T-cell (primary cell): ENCODE measurements at regions not wholly inside any gene's neighbourhood (a gene's known extent, or its start where the extent isn't known, plus 50 kb on each side); places are given as distances from the start of the nearest gene placed in this dataset.

ENCODE experiments used
- ATAC-seq, 4 experiments: fragments of 200-7000 bp in 3 of 4; fragments of 150-1000 bp in 1 of 4; cut with Tn5 transposase; replicated peaks in 1 of 4; 1 replicate in 3 of 4; 2 replicates in 1 of 4; pipeline ENCODE4 v1.10.0; 2021; ENCODE audit warnings: moderate library complexity in 3 of 4, mild to moderate bottlenecking in 2 of 4, moderate number of reproducible peaks in 1 of 4
- CTCF ChIA-PET, 2 donors: fragments of 300-600 bp; sonication (Branson Sonifier 250); formaldehyde crosslinking; loops; one replicate each; lab custom pipeline; 2022; ENCODE audit warnings: antibody characterized with exemption in 2 of 2; lab: Charles Lee
- POLR2A ChIA-PET, 2 donors: fragments of 300-600 bp; sonication (Branson Sonifier 250); formaldehyde crosslinking; loops; one replicate each; lab custom pipeline; 2022; ENCODE audit warnings: antibody characterized with exemption in 2 of 2; lab: Charles Lee
- DNase-seq, 35 experiments: peaks; one replicate each; pipeline versions ENCODE4 v3.0.0 to v3.0.0-alpha.2; 2013 to 2023
- H3K27ac ChIP-seq: one replicate; pipeline ENCODE4 v1.5.1; 2013; ENCODE audit warnings: low read length
- H3K27me3 ChIP-seq, 2 experiments: replicated peaks in 1 of 2; 1 replicate in 1 of 2; 2 replicates in 1 of 2; pipeline versions ENCODE4 v1.6.1 to v1.7.0; 2013; ENCODE audit warnings: low read length in 1 of 2, mixed read lengths in 1 of 2; ENCODE audit not compliant: control insufficient read depth in 2 of 2, insufficient read depth in 2 of 2; ENCODE audit errors: extremely low read depth in 1 of 2
- H3K36me3 ChIP-seq, 2 donors: 1 replicate in 1 of 2; 2 replicates in 1 of 2; pipeline versions ENCODE4 v1.6.1 to v1.7.0; 2013; ENCODE audit warnings: low read length in 1 of 2; ENCODE audit not compliant: control insufficient read depth in 2 of 2, insufficient read depth in 1 of 2; ENCODE audit errors: extremely low read depth in 1 of 2
- H3K4me1 ChIP-seq, 2 experiments: 1 replicate in 1 of 2; 2 replicates in 1 of 2; pipeline versions ENCODE4 v1.6.1 to v1.7.0; 2013; ENCODE audit warnings: low read length in 2 of 2, mixed read lengths in 1 of 2; ENCODE audit not compliant: insufficient read depth in 2 of 2, control insufficient read depth in 1 of 2; ENCODE audit errors: extremely low read depth in 1 of 2
- H3K4me3 ChIP-seq, 2 donors: 1 replicate in 1 of 2; 2 replicates in 1 of 2; pipeline versions ENCODE4 v1.5.1 to v1.7.0; 2013; ENCODE audit warnings: mild to moderate bottlenecking in 2 of 2, low read length in 1 of 2, moderate library complexity in 1 of 2; ENCODE audit not compliant: control insufficient read depth in 1 of 2; ENCODE audit errors: extremely low read depth in 1 of 2
- H3K9me3 ChIP-seq: 2 replicates; pipeline ENCODE4 v1.7.0; 2013
- H3K27ac Mint-ChIP-seq, 2 donors: one replicate each; pipeline ENCODE4 v1.8.0; 2020 to 2021; ENCODE audit warnings: mild to moderate bottlenecking in 2 of 2, mixed read lengths in 2 of 2
- H3K27me3 Mint-ChIP-seq, 2 donors: one replicate each; pipeline ENCODE4 v1.8.0; 2021 to 2022; ENCODE audit warnings: mixed read lengths in 2 of 2
- H3K36me3 Mint-ChIP-seq: one replicate; pipeline ENCODE4 v1.8.0; 2021; ENCODE audit warnings: mixed read lengths
- H3K4me1 Mint-ChIP-seq, 3 donors: one replicate each; pipeline ENCODE4 v1.8.0; 2020 to 2022; ENCODE audit warnings: mixed read lengths in 3 of 3, mild to moderate bottlenecking in 1 of 3
- H3K4me3 Mint-ChIP-seq, 3 donors: one replicate each; pipeline ENCODE4 v1.8.0; 2020 to 2022; ENCODE audit warnings: mild to moderate bottlenecking in 3 of 3, mixed read lengths in 3 of 3, moderate library complexity in 3 of 3
- H3K9me3 Mint-ChIP-seq, 3 donors: one replicate each; pipeline ENCODE4 v1.8.0; 2020 to 2022; ENCODE audit warnings: mixed read lengths in 3 of 3
- WGBS: methylation state at CpG from one replicate; pipeline ENCODE4 v1.1.5; 2013; ENCODE audit warnings: missing lambda C conversion rate; ENCODE audit not compliant: insufficient coverage; 5-methylcytosine and 5-hydroxymethylcytosine counted together

DNA sequence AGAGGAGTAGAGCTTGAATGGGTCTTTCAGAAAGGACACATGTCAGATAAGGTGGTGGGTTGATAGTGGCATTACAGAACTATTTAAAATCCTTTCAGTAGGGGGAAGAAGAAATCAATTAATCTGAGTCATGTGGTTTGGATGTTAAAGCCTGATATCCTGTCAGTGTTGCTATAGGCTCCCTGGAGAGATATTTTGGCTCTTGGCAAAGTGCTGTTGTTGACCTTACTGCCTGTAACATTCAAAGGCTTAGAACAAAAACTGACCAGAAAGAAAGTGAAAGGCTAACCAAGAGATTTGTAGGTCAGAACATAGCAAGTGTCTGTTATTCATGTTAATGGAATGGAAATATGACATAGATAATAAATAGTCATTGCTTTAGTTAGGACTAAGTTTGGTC lies 552.9 kb downstream of the DIPK2A start:
- Histone ChIP-seq H3K36me3 (no peaks in the 10 kb centered on the region), H3K9me3 (no peaks in the 10 kb centered on the region), H3K4me1 (no peaks in the 10 kb centered on the region), H3K4me3 (no peak overlapping the region), H3K27ac (no peak overlapping the region), H3K27me3 (no peaks in the 10 kb centered on the region)
- Mint-ChIP-seq H3K36me3 (no peaks in the 10 kb centered on the region), H3K4me3 (no peak overlapping the region), H3K9me3 (no peaks in the 10 kb centered on the region), H3K4me1 (no peaks in the 10 kb centered on the region), H3K27me3 (peaks cover 0 to 2% of the 10 kb centered on the region in 2 donors), H3K27ac (no peak overlapping the region)
- ATAC-seq (no peak), DNase-seq (no peak)
- ChIA-PET CTCF (no interaction called here), POLR2A (no interaction called here)

DNA sequence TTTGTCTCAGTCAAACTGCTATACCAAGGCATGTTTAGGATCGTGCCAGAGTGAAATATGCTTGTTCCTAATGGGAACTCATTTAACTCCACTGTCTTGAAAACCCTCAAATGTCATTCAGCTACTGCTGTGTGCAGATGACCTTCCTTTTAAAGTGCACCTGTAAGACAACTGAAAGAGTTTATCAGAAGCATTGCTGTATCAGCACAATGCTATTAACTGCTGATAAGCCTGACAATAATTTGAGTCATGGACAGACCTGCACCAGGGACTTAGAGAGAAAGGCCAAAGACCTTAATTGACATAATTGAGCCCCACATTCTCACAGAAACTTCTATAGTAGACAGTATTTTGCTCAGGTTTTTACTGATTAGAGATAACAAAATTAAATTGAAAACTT lies 557.9 kb downstream of the DIPK2A start:
- Histone ChIP-seq H3K4me3 (no peak overlapping the region), H3K4me1 (no peaks in the 10 kb centered on the region), H3K9me3 (no peaks in the 10 kb centered on the region), H3K36me3 (no peaks in the 10 kb centered on the region), H3K27ac (no peak overlapping the region), H3K27me3 (no peaks in the 10 kb centered on the region)
- no peak for DNase-seq
- no peaks in the 10 kb centered on the region for H3K4me1 Mint-ChIP-seq
- no peaks in the 10 kb centered on the region for H3K36me3 Mint-ChIP-seq
- H3K9me3 Mint-ChIP-seq, result no peaks in the 10 kb centered on the region
- no peak for ATAC-seq
- 45% methylated on average over 1 of the region's 1 CpG for WGBS
- H3K27ac Mint-ChIP-seq, result no peak overlapping the region
- no peak overlapping the region for H3K4me3 Mint-ChIP-seq
- POLR2A ChIA-PET, result no interaction called here
- H3K27me3 Mint-ChIP-seq, result peaks cover 0 to 3% of the 10 kb centered on the region in 2 donors
- CTCF ChIA-PET, result no interaction called here

GRCh38 chr3:144544871-144545270 lies 573.2 kb downstream of the DIPK2A start:
- no peak overlapping the region for H3K27ac Mint-ChIP-seq
- no peaks in the 10 kb centered on the region for H3K4me1 Mint-ChIP-seq
- H3K27me3 Mint-ChIP-seq, result no peaks in the 10 kb centered on the region
- no peaks in the 10 kb centered on the region for H3K27me3 ChIP-seq
- no peak for DNase-seq
- ATAC-seq, result no peak
- no peak overlapping the region for H3K4me3 Mint-ChIP-seq
- no peaks in the 10 kb centered on the region for H3K9me3 ChIP-seq
- H3K27ac ChIP-seq, result no peak overlapping the region
- ChIA-PET CTCF (no interaction called here), POLR2A (no interaction called here)
- H3K4me1 ChIP-seq, result no peaks in the 10 kb centered on the region
- WGBS, result 50% methylated on average over 1 of the region's 4 CpGs
- H3K9me3 Mint-ChIP-seq, result no peaks in the 10 kb centered on the region
- no peak overlapping the region for H3K4me3 ChIP-seq
- H3K36me3 ChIP-seq, result no peaks in the 10 kb centered on the region
- H3K36me3 Mint-ChIP-seq, result no peaks in the 10 kb centered on the region

DNA sequence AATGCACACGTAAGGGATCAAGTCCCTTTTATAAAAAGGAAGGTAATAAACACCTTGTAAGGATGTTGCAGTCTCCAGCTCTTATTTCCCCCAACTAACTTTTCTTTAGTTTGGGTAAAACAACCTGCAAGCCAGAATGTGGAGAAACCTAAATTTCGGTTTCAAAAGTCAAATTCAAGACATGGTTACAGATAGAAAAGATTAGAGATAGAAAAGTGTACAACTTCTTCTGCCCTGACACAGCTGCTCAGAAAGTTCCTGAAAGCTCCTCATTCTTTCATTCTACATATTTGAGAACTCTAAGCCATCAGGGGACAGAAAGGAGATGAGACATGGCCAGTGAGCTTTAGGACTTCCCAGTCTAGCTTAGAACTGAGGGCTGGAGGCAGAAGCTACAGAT lies 574.9 kb downstream of the DIPK2A start:
- CTCF ChIA-PET, result no interaction called here
- Histone ChIP-seq H3K27ac (no peak overlapping the region), H3K4me1 (no peaks in the 10 kb centered on the region), H3K9me3 (no peaks in the 10 kb centered on the region), H3K27me3 (no peaks in the 10 kb centered on the region), H3K36me3 (no peaks in the 10 kb centered on the region), H3K4me3 (no peak overlapping the region)
- WGBS, result no CpG with 5 or more reads among the region's 2 CpGs
- Mint-ChIP-seq H3K4me3 (no peak overlapping the region), H3K27ac (no peak overlapping the region), H3K36me3 (no peaks in the 10 kb centered on the region), H3K27me3 (no peaks in the 10 kb centered on the region), H3K4me1 (no peaks in the 10 kb centered on the region), H3K9me3 (no peaks in the 10 kb centered on the region)
- ATAC-seq (no peak), DNase-seq (no peak)
- POLR2A ChIA-PET, result no interaction called here

GRCh38 chr3:144548346-144548745 lies 576.7 kb downstream of the DIPK2A start:
- WGBS, result 100% methylated on average over 1 of the region's 4 CpGs
- H3K27ac Mint-ChIP-seq, result no peak overlapping the region

DNA sequence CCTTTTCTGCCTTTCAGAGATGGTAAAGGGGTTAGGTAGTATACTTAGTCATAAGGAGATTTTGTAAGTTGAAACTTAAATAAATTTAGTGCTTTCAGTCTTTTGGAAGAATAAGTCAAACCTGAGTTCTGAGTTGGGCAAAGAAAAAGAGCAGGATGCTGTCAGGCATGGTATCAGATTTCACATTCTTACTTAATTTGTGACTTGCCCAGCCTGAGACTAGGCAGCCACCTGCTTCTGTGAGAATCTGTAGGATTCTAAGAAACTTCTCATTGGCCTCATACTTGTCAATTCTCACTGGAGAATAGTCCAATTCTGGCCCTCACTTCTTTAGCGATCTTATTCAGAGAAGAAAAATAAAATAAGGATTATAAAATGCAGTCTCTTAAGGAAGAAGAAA lies 577.5 kb downstream of the DIPK2A start:
- H3K36me3 Mint-ChIP-seq, result no peaks in the 10 kb centered on the region
- no peaks in the 10 kb centered on the region for H3K27me3 ChIP-seq
- H3K27me3 Mint-ChIP-seq, result no peaks in the 10 kb centered on the region
- no peak overlapping the region for H3K4me3 ChIP-seq
- H3K4me1 ChIP-seq, result no peaks in the 10 kb centered on the region
- no CpG with 5 or more reads among the region's 1 CpG for WGBS
- no peak overlapping the region for H3K27ac ChIP-seq
- CTCF ChIA-PET, result no interaction called here
- DNase-seq (no peak), ATAC-seq (no peak)
- no peaks in the 10 kb centered on the region for H3K9me3 Mint-ChIP-seq
- no peaks in the 10 kb centered on the region for H3K9me3 ChIP-seq
- H3K27ac Mint-ChIP-seq, result no peak overlapping the region
- H3K4me1 Mint-ChIP-seq, result no peaks in the 10 kb centered on the region
- POLR2A ChIA-PET, result no interaction called here
- no peak overlapping the region for H3K4me3 Mint-ChIP-seq
- no peaks in the 10 kb centered on the region for H3K36me3 ChIP-seq

More at GRCh38 chr3:144548346-144548745, 576.7 kb downstream of the DIPK2A start:
- Histone ChIP-seq H3K4me3 (no peak overlapping the region), H3K27ac (no peak overlapping the region), H3K4me1 (no peaks in the 10 kb centered on the region), H3K36me3 (no peaks in the 10 kb centered on the region), H3K27me3 (no peaks in the 10 kb centered on the region), H3K9me3 (no peaks in the 10 kb centered on the region)
- no peak for DNase-seq
- ATAC-seq, result no peak
- no peak overlapping the region for H3K4me3 Mint-ChIP-seq
- no peaks in the 10 kb centered on the region for H3K4me1 Mint-ChIP-seq
- no peaks in the 10 kb centered on the region for H3K36me3 Mint-ChIP-seq
- ChIA-PET POLR2A (interaction anchor here in 1 of 2 donors (0.6 kb wide), 1 partner anchor 926 kb away, joined by 3 read pairs; no protein-coding TSS in a partner anchor), CTCF (no interaction called here)
- no peaks in the 10 kb centered on the region for H3K9me3 Mint-ChIP-seq
- H3K27me3 Mint-ChIP-seq, result no peaks in the 10 kb centered on the region
